GM21825 (cell line): ENCODE measurements at regions not wholly inside any gene's neighbourhood (a gene's known extent, or its start where the extent isn't known, plus 50 kb on each side); places are given as distances from the start of the nearest gene placed in this dataset.
"Not testable (repeated sequence)": the region's sequence is repeated elsewhere in the genome, so short reads cannot be mapped to it uniquely, and the experiment has no call there.

ENCODE experiments used
- ATAC-seq: cut with Tn5 transposase; IDR thresholded peaks from one replicate; pipeline ENCODE4 v1.9.1; 2021; ENCODE audit warnings: mild to moderate bottlenecking, moderate library complexity; ENCODE audit not compliant: unreplicated experiment

DNA sequence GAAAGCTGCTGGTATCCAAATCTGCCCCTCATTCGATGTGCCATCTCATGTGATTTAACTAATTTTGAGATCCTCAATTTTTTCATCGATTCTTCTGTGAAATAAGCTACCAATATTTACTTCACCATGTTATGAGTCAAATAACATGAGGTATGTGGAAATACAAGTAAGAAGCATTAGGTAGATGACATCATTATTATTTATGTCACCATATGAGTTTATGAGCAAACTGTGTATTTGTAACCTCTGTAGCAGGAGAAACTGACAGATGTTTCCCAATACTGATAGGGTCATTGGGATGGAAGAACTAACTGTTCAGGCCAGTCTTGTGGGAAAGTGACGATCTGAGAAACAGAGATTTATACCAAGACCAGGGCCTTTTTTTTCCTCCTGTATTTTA, 229.4 kb upstream of the GOT2 start:
- no peak for ATAC-seq

GRCh38 chr16:58962811-58963210, 228.7 kb upstream of the GOT2 start:
- no peak for ATAC-seq

GRCh38 chr16:58960484-58960883, 226.4 kb upstream of the GOT2 start:
- ATAC-seq, result no peak

DNA sequence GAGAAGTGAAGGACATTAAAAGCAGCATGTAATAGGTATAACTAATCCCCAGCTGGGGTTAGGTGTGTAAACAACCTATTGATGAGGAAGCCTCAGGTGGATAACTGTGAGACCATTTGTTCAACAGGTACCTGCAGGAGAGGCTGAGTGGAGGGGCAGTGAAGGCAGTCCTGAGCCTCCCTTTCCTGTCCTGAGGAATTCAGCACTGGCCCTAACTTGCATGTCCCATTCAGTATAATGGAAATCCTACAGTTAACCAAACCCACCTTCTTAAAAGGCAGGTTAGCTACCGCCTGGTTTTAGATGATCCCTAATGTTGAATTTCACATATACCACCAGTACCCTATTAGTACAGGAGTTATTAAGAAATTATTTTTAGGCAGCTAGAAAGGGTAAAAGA, 225.9 kb upstream of the GOT2 start:
- ATAC-seq, result no peak

GRCh38 chr16:58958749-58959148, 224.6 kb upstream of the GOT2 start:
- ATAC-seq, result no peak

DNA sequence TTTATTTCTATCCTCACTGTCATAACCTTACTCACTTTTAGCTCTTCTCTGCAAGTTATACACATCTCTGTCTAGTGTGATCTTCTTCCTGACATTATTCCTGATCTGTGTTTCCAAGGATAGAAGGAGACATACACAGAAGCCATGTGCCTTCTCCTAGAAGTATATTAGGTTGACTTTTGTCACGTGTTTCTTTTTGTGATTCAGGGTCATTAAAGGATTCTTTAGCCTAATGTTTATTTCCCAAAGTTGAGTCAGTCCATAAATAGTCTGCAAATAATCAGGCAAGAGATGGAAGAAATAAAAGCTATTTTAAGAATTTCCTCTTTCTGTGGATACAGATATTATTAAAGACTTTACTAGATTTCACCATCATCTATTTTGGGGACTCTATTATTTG, 214.1 kb upstream of the GOT2 start:
- no peak for ATAC-seq

GRCh38 chr16:58940609-58941008, 206.5 kb upstream of the GOT2 start:
- ATAC-seq, result no peak

- ATAC-seq, result no peak
These were observed 204.7 kb upstream of the GOT2 start for GRCh38 chr16:58938811-58939210.

DNA sequence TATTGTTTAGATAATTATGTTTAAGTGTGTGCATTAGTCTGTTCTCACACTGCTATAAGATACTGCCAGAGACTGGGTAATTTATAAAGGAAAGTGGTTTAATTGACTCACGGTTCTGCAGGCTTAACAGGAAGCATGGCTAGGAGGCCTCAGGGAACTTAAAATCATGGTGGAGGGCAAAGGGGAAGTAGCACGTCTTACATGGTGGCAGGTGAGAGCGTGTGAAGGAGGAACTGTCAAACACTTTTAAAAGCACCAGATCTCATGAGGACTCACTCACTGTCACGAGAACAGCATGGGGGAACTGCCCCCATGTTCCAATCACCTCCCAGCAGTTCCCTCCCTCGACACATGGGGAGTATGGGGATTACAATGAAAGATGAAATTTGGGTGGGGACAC, 203.5 kb upstream of the GOT2 start:
- ATAC-seq, result no peak

DNA sequence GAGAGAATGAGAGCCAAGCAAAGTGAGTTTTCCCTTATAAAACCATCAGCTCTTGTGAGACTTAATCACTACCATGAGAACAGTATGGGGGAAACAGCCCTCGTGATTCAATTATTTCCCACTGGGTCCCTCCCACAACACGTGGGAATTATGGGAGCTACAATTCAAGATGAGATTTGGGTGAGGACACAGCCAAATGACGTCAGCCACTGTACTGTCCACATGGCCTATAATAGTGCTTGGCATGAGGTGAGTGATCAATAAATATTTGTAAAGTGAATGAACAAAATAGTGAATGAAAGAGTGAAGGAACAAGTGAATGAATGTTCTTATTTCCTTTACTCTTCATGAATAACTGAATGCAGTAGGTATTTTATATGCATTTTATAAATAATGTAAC, 199.1 kb upstream of the GOT2 start:
- no peak for ATAC-seq

DNA sequence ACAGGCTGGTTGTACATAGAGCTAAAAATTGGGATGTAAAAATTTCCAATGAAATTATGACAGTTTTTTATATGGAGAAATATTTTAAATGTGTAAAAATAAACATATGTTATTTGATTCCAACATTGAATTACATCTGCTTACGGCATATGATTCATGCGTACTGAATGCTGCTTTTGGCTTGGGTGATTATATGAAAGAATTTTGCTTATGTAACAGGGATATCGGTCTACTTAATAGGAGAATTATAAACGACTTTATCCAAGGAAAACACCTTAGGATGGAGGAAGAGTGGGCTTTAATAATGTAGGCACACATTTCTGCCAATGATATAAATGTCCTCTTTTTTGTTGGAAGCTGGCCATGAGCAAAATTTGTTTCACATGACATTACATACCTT, 197.3 kb upstream of the GOT2 start:
- no peak for ATAC-seq

GRCh38 chr16:58923094-58923493, 189.0 kb upstream of the GOT2 start:
- no peak for ATAC-seq

- no peak for ATAC-seq
These were observed 179.3 kb upstream of the GOT2 start for GRCh38 chr16:58913456-58913855.

- no peak for ATAC-seq
These were observed 178.5 kb upstream of the GOT2 start for GRCh38 chr16:58912571-58912970.

DNA sequence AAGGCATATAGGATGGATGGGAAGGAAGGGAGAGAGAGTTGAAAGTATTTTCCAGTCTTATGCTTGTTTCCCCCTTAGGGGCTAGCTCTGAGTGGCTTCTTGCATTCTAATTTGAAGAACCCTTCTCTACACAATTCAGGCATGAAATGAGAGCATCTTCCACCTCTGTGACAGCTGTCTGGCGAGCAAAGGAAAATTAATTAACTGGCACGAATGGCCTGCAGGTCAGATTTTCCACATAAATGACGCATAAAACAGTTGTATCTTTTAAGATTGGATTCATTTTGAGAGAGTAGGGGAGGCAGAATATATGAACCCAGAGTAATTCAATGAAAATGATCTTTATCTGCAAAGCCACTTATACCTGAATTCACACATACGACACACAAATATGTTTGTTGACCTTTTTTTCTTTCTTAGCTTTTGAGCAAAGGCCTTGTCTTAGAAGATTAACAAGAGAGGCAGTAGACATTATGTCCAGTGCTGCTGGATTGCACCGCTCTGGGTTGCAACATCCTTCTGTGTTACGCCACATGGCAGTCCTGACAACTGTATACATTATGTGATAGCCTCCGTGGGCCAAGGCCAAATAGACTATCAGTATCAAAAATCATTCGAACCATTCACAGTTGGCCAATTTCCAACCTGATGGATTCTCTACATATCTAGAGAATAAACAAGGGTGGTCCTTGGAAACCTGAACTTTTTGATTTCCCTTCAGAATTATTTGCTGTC, 173.0 kb upstream of the GOT2 start:
- no peak for ATAC-seq

GRCh38 chr16:58904291-58904690, 170.2 kb upstream of the GOT2 start:
- ATAC-seq, result no peak

DNA sequence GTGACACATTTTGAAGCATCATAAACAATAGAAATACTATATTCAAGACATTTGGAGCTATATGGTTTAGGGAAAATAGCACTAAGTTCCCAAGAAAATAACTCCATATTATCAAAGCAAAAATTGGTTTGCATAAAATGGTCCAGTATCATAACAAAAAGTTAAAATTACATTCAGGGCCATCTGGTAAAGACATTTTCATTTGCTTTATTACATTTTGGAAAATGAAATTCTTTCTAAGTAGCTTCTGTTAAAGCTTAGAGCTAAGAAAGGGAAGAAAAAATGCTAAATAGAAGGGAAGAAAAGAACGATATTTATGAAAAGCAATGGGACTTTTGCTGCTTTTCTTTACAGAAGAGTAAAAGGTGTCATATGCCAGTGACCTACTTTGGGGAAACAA, 155.4 kb upstream of the GOT2 start:
- ATAC-seq, result no peak

DNA sequence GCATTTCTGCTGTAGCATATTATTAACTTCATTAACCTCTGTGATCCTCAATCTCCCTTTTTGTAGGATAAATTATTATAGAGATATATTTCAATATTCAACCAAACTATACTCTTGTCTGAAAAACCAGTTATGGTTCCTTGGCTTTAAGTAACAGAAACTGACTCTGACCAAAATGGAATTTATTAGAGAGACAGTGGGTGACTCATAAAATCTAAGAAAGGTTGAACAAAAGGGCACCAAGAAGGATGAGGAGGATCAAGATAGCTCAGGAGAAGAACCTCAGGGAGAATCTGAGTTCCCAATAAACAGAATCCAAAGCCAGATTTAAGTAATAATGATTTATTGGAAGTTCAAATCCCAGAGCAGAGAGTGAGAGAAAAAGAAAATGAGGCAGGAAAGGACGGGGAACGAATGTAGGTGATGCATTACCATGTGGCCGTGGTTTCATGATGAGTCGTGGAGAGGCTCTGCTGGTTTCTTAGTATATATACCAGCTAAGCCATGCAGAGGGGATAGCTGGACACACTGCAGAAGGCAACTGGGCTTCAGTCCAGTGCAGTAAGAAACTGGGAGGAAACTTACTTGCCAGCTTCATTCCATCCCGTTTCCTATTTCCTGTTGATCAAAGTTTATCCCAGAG, 151.5 kb upstream of the GOT2 start:
- ATAC-seq, result peak; percentile 52

DNA sequence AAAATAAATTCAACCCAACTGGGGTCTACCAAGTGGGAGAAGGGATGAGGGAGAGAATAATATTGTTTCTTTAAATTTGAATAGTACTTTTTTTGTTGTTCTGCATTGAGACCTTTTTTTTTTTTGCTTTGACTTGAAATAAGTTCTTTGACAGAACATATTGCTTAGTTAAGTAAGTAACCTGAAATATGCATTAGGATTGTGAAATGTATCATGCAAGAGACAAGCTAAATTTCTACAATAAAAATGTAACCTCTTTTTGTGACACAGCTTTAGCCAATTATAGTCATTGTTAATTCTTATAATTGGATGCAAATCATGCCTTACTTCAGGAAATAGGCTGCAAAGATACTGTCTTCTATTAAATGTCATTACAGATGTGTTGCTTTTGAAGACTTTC, 150.0 kb upstream of the GOT2 start:
- no peak for ATAC-seq

GRCh38 chr16:58883131-58883530, 149.0 kb upstream of the GOT2 start:
- ATAC-seq, result no peak

- ATAC-seq, result peak; percentile 95
These were observed 148.2 kb upstream of the GOT2 start for GRCh38 chr16:58882292-58882691.

DNA sequence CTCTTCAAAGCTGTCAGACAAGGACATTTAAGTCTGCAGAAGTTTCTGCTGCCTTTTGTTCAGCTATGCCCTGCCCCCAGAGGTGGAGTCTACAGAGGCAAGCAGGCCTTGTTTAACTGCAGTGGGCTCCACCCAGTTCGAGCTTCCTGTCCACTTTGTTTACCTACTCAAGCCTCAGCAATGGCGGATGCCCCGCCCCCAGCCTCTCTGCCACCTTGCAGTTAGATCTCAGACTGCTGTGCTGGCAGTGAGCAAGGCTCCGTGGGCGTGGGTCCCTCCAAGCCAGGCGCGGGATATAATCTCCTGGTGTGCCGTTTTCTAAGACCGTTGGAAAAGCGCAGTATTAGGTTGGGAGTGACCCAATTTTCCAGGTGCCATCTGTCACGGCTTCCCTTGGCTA, 144.5 kb upstream of the GOT2 start:
- ATAC-seq, result not testable (repeated sequence)

GRCh38 chr16:58866935-58867334, 132.8 kb upstream of the GOT2 start:
- no peak for ATAC-seq
